ENCODE measurements at regions not wholly inside any gene's neighbourhood (a gene's known extent, or its start where the extent isn't known, plus 50 kb on each side); places are given as distances from the start of the nearest gene placed in this dataset.
A peak's percentile ranks its signal among the peaks of the same experiment; 100 is the strongest.

DNA sequence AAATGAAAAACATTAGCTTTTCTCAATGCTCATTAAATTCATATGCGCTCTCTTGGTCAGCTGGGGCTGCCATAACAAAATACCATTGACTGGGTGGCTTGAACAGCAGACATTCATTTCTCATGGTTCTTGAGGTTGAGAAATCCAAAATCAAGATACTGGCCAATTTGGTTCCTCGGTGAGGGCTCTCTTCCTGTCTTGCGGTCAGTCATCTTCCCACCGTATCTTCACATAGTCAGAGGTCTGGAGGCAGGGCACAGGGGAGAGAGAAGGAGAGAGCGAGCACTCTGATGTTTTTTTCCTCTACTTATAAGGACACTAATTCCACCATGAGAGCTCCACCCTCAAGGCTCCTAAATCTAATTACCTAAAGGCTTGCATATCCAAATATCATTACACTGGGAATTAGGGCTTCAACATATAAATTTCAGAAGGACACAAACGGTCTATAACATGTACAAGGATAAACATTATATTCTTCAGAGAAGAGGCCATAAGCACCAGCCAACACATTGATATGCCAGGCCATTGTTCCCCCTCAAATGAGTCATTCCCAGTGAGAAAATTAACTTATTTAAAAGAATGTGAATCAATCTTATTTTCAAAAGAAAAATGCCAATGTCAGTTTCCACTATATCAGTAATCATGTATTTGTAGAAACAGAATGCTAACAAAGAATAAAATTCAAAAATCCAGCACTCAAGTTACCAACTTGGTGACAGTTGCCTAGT, 152.2 kb downstream of the BTG1 start:
- whole genome bisulfite sequencing, 2 donors: 86 to 88% methylated on average over 6 of the region's 6 CpGs
- Histone ChIP-seq H3K27ac (no peak overlapping the region), H3K27me3 (no peaks in the 10 kb centered on the region), H3K4me1 (peaks cover 0 to 3% (median 0%) of the 10 kb centered on the region in 4 donors), H3K36me3 (no peaks in the 10 kb centered on the region), H3K4me3 (no peak overlapping the region), H3K9me3 (no peaks in the 10 kb centered on the region)
- no peak for DNase-seq
- ATAC-seq (ENCODE audit: low FRiP score in 2 of 2): no peak
- no peak for TF ChIP-seq EP300 (IDR thresholded peaks at IDR 0.05)
- TF ChIP-seq POLR2A (IDR thresholded peaks at IDR 0.05): no peak
- TF ChIP-seq, protein P1, sequence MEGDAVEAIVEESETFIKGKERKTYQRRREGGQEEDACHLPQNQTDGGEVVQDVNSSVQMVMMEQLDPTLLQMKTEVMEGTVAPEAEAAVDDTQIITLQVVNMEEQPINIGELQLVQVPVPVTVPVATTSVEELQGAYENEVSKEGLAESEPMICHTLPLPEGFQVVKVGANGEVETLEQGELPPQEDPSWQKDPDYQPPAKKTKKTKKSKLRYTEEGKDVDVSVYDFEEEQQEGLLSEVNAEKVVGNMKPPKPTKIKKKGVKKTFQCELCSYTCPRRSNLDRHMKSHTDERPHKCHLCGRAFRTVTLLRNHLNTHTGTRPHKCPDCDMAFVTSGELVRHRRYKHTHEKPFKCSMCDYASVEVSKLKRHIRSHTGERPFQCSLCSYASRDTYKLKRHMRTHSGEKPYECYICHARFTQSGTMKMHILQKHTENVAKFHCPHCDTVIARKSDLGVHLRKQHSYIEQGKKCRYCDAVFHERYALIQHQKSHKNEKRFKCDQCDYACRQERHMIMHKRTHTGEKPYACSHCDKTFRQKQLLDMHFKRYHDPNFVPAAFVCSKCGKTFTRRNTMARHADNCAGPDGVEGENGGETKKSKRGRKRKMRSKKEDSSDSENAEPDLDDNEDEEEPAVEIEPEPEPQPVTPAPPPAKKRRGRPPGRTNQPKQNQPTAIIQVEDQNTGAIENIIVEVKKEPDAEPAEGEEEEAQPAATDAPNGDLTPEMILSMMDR (IDR thresholded peaks at IDR 0.05): no peak
- TF ChIP-seq POLR2AphosphoS5 (IDR thresholded peaks at IDR 0.05): no peak

DNA sequence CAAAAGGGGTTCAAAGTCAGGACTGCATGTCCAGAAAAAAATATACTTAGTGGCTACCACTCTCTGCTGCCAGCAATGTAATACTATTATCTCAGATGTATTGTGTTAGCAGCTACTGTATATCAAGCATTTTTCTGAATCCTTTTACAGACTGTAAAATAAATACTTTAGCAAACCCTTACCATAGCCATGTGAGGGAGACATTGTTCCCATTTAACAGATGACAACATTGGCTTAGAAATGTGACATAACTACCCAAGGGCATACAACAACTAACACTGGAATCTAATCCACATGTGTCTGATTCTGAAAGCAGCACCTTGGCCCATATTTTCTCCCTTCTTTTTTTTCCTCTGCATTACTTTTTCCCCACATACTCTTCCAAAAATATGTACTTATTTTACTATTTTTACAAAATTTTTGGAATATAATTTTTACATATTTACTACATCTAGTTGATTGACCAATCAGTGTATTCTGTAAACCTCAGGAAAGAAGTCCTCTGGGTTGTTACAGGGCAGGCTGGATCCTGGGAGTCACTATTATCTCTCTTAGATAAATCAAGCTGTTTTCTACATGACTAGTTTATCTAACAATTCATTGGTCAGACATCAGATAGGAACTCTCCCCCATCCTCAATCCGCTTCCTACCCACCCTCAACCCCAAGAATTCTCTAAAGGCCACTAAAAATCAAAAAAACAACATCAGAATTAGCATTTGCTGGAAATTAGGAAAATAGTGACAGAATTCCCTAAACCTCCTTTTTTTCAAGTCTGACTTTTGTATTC, 154.1 kb downstream of the BTG1 start:
- ATAC-seq (ENCODE audit: low FRiP score in 2 of 2) (no peak), DNase-seq (no peak)
- H3K27ac ChIP-seq: no peak overlapping the region
- no peak overlapping the region for H3K4me3 ChIP-seq
- no peaks in the 10 kb centered on the region for H3K36me3 ChIP-seq
- peaks cover 0 to 3% (median 0%) of the 10 kb centered on the region in 4 donors for H3K4me1 ChIP-seq
- H3K27me3 ChIP-seq: no peaks in the 10 kb centered on the region
- H3K9me3 ChIP-seq: no peaks in the 10 kb centered on the region
- TF ChIP-seq, protein P1 (IDR thresholded peaks at IDR 0.05): peak in 2 of 6 experiments; percentile 5 to 22
- no peak for TF ChIP-seq POLR2A (IDR thresholded peaks at IDR 0.05)
- WGBS, 2 donors: 95 to 100% methylated on average over 1 of the region's 1 CpG

DNA sequence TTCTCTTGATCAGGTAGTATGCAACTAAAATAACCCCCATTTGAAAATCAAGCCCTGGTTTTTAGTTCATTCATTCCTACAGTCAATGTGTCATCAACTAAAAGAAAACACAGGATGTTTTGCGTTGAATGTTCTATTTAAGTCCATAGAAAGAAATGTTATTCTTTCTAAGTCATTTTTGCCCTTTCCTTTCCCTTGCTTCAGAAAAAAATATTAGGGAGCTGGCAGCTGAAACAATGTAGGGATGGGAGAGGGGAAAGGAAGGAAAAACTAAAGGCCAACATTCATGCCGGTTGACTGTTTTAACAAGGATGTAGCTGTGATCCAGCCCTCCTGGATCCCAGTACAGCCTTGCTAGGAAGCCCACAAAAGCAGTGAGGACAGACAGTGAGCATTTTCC, 155.1 kb downstream of the BTG1 start:
- H3K4me1 ChIP-seq: peaks cover 0 to 10% (median under 1%) of the 10 kb centered on the region in 4 donors
- TF ChIP-seq EP300 (IDR thresholded peaks at IDR 0.05): no peak
- TF ChIP-seq POLR2AphosphoS5 (IDR thresholded peaks at IDR 0.05): no peak
- TF ChIP-seq, protein P1 (IDR thresholded peaks at IDR 0.05): no peak
- TF ChIP-seq POLR2A (IDR thresholded peaks at IDR 0.05): no peak
- no peaks in the 10 kb centered on the region for H3K9me3 ChIP-seq
- H3K27me3 ChIP-seq: no peaks in the 10 kb centered on the region
- DNase-seq (no peak), ATAC-seq (ENCODE audit: low FRiP score in 2 of 2) (no peak)
- WGBS, 2 donors: 66 to 71% methylated on average over 2 of the region's 2 CpGs
- H3K27ac ChIP-seq: no peak overlapping the region
- H3K36me3 ChIP-seq: no peaks in the 10 kb centered on the region
- no peak overlapping the region for H3K4me3 ChIP-seq

DNA sequence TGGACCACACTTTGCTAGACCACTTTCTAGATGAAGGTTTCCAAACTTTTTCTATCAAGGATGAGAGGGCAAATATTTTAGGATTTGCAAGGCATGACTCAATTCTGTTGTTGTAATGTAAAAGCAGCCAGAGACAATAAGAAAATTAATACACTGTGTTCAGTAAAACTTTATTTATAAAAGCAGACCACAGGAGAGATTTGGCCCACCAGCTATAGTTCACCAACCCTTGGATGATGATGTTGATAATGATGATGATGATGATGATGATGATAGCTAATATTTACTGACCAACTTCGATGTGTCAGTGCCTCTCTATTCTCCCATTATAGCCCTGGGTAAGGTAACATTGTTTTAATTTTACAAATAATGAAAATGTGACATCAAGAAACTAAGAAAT, 156.5 kb downstream of the BTG1 start:
- DNase-seq (no peak), ATAC-seq (ENCODE audit: low FRiP score in 2 of 2) (no peak)
- no peak for TF ChIP-seq EP300 (IDR thresholded peaks at IDR 0.05)
- Histone ChIP-seq H3K36me3 (no peaks in the 10 kb centered on the region), H3K9me3 (no peaks in the 10 kb centered on the region), H3K4me1 (peaks cover 0 to 18% (median 3%) of the 10 kb centered on the region in 4 donors), H3K27me3 (no peaks in the 10 kb centered on the region), H3K27ac (no peak overlapping the region), H3K4me3 (no peak overlapping the region)
- WGBS, 2 donors: 84 to 95% methylated on average over 1 of the region's 1 CpG

DNA sequence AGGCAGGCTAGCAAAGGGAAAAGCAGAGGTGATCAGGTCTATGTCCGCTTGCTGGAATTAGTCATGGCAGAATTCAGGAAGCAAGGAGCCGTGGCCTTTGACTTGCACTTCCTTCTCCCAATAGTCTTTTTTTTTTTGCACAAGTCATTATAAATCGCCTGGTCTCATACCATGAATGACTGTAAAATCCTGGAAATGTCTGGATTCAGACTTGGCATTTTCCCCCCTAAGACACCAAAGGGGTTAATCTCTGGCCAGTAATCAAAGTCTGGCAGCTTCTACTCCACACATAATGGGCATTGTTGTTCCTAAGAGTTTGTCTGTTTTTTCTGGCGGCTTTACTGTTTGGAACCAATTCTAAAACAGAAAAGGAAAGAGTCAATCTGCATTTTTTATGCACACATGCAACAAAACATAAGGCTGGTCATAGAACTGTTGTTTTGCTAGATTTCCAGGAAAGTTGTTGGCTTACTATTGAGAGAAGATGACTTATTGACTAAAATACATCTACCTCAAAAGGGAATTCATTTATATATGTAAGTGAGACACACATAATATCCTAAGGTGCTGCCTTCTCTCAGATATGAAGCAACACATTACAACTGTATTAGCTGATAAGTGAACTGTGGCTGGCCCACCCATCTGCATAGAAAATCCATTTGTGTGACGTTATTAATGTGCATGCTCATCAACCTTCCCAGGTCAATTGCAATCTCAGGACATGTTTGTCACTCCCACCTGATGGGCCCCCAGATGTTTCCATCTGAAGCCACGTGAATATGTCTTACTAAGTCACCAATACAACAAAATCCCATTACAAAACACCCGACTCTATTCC, 157.3 kb downstream of the BTG1 start:
- no peaks in the 10 kb centered on the region for H3K9me3 ChIP-seq
- peaks cover 0 to 18% (median 3%) of the 10 kb centered on the region in 4 donors for H3K4me1 ChIP-seq
- DNase-seq (no peak), ATAC-seq (ENCODE audit: low FRiP score in 2 of 2) (no peak)
- 70 to 78% methylated on average over 7 of the region's 7 CpGs for WGBS, 2 donors
- no peaks in the 10 kb centered on the region for H3K36me3 ChIP-seq
- no peaks in the 10 kb centered on the region for H3K27me3 ChIP-seq
- H3K4me3 ChIP-seq: no peak overlapping the region
- TF ChIP-seq POLR2AphosphoS5 (IDR thresholded peaks at IDR 0.05) (no peak), EP300 (IDR thresholded peaks at IDR 0.05) (no peak), POLR2A (IDR thresholded peaks at IDR 0.05) (no peak)
- TF ChIP-seq, protein P1 (IDR thresholded peaks at IDR 0.05): no peak
- H3K27ac ChIP-seq: no peak overlapping the region
